Thoracic aorta (tissue), 2 donors: ENCODE measurements at regions not wholly inside any gene's neighbourhood (a gene's known extent, or its start where the extent isn't known, plus 50 kb on each side); places are given as distances from the start of the nearest gene placed in this dataset.

Experiments
- ATAC-seq: fragments of 150-250 bp; one replicate; pipeline ENCODE4 v1.8.0; 2017; ENCODE audit warnings: low read depth; ENCODE audit not compliant: insufficient number of reproducible peaks, low FRiP score
- DNase-seq: peaks from one replicate; pipeline ENCODE4 v3.0.0-alpha.2; 2020; ENCODE audit warnings: low spot score
- H3K27ac ChIP-seq, 2 donors: fragments of 200-600 bp; sonication (generic); 1 replicate in 1 of 2; 2 replicates in 1 of 2; pipeline ENCODE4 v1.5.1; 2016; ENCODE audit warnings: mild to moderate bottlenecking in 2 of 2, moderate library complexity in 2 of 2
- H3K27me3 ChIP-seq: fragments of 200-600 bp; sonication (generic); replicated peaks from 2 replicates; pipeline ENCODE4 v1.6.0; 2016; ENCODE audit warnings: mild to moderate bottlenecking; ENCODE audit not compliant: insufficient read depth
- H3K36me3 ChIP-seq: fragments of 200-600 bp; sonication (generic); one replicate; pipeline ENCODE4 v1.5.1; 2016
- H3K4me1 ChIP-seq, 2 donors: fragments of 200-600 bp; sonication (generic); 1 replicate in 1 of 2; 2 replicates in 1 of 2; pipeline versions ENCODE4 v1.5.1 to v1.6.0; 2016; ENCODE audit warnings: low read depth in 2 of 2, mild to moderate bottlenecking in 1 of 2; ENCODE audit not compliant: control insufficient read depth in 1 of 2
- H3K4me3 ChIP-seq: fragments of 200-600 bp; sonication (generic); 2 replicates; pipeline ENCODE4 v1.5.1; 2016; ENCODE audit warnings: mild to moderate bottlenecking
- H3K9me3 ChIP-seq: fragments of 200-600 bp; sonication (generic); 2 replicates; pipeline ENCODE4 v1.5.1; 2016
- TF ChIP-seq, protein P1 (sequence below): fragments of 200-600 bp; sonication (generic); IDR thresholded peaks from one replicate; pipeline ENCODE4 v1.5.1; 2019; ENCODE audit warnings: antibody characterized with exemption

DNA sequence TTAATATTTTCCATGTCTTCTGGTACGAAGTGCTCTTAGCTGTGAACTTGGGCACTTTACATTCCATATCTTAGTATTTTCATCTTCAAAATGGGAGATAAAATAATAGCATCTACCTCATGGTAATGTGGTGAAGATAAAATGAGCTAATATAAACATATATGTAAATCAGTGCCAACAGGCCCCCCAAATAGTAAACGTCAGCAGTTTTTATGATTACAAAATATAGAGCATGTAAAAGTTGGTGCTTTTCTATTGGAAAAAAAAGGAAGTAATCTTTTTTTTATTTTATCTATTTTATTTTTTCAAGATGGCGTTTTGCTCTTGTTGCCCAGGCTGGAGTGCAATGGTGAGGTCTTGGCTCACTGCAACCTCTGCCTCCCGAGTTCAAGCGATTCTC, 291.1 kb upstream of the PRDM9 start:
- TF ChIP-seq, protein P1, sequence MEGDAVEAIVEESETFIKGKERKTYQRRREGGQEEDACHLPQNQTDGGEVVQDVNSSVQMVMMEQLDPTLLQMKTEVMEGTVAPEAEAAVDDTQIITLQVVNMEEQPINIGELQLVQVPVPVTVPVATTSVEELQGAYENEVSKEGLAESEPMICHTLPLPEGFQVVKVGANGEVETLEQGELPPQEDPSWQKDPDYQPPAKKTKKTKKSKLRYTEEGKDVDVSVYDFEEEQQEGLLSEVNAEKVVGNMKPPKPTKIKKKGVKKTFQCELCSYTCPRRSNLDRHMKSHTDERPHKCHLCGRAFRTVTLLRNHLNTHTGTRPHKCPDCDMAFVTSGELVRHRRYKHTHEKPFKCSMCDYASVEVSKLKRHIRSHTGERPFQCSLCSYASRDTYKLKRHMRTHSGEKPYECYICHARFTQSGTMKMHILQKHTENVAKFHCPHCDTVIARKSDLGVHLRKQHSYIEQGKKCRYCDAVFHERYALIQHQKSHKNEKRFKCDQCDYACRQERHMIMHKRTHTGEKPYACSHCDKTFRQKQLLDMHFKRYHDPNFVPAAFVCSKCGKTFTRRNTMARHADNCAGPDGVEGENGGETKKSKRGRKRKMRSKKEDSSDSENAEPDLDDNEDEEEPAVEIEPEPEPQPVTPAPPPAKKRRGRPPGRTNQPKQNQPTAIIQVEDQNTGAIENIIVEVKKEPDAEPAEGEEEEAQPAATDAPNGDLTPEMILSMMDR = no peak
- ATAC-seq (no peak), DNase-seq (no peak)
- Histone ChIP-seq H3K4me1 (no peaks in the 10 kb centered on the region), H3K27me3 (no peaks in the 10 kb centered on the region), H3K4me3 (no peak overlapping the region), H3K9me3 (no peaks in the 10 kb centered on the region), H3K36me3 (no peaks in the 10 kb centered on the region), H3K27ac (no peak overlapping the region)

DNA sequence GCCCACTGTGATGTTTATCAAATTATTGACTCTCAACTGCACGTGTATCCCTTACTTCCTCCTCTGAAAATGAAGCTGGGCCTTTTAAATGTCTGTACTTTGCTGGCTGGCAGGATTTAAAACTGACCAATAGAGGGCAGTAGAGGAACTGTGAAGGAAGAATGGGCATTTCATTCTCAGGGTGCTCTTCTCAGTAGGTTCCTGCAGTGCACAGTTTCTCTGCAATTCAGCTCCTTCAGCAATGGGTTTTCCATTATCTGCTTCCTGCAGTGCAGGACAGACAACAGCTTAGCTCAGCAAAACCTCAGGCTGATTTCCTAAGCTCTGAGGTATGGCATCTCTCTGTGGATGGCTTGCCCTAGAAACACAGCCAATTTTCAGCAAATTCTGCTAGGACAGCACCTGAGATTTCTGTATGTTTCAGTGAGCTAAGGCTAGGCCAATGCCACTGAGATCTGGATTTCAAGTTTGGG, 298.4 kb upstream of the PRDM9 start:
- no peak for ATAC-seq
- no peak for DNase-seq
- Histone ChIP-seq H3K36me3 (no peaks in the 10 kb centered on the region), H3K9me3 (no peaks in the 10 kb centered on the region), H3K27me3 (no peaks in the 10 kb centered on the region), H3K4me3 (no peak overlapping the region), H3K27ac (no peak overlapping the region), H3K4me1 (no peaks in the 10 kb centered on the region)
- TF ChIP-seq, protein P1 = no peak

DNA sequence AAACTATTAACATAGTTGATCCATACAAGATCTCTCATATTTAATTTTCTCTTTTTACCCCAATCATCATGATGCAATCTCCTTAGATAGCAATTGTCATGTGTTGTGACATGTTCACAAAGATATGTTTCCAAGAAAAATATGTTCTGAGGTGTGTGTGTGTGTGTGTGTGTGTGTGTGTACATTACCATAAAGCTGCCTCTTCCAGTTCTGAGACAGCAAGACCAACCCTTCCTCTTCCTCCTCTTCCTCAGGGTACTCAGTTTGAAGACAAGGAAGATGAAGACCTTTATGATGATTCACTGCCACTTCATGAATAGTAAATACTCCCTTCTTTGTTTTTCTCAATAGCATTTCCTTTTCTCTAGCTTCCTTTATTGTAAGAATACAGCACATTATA, 303.3 kb upstream of the PRDM9 start:
- ATAC-seq = no peak
- H3K9me3 ChIP-seq = no peaks in the 10 kb centered on the region
- H3K27ac ChIP-seq = no peak overlapping the region
- H3K27me3 ChIP-seq = no peaks in the 10 kb centered on the region
- H3K4me1 ChIP-seq = no peaks in the 10 kb centered on the region
- no peaks in the 10 kb centered on the region for H3K36me3 ChIP-seq
- TF ChIP-seq, protein P1 = no peak
- no peak overlapping the region for H3K4me3 ChIP-seq
- no peak for DNase-seq

DNA sequence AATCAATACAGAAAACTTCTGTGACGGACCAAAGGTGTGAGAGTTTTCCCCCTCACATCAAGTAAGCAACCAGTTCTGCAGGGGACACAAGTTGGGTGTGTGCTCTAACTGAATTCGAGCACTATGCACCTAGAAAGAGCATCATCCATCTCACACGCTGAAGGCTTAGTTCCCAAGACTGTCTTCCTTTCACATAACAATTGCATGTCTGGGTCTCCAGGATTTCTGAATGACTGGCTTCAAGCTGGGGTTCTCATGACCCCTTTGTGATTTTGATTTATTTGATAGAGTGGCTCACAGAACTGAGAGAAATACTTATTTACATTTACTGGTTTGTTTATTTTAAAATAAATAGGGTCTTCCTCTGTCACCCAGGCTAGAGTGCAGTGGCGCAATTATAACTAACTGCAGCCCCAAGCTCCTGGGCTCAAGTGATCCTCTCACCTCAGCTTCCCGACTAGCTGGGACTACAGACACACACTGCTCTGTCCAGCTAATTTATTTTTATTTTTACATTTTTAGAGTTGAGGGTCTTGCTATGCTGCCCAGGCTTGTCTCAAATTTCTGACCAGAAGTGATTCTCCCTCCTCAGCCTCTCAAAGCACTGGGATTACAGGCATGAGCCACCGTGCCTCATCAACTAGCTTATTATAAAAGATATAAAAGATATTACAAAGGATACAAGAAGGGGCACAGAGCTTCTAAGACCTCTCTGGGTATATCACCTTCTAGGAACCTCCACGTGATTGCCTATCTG, 316.7 kb upstream of the CDH12 start:
- Histone ChIP-seq H3K27ac (no peak overlapping the region), H3K4me1 (no peaks in the 10 kb centered on the region), H3K36me3 (no peaks in the 10 kb centered on the region), H3K27me3 (no peaks in the 10 kb centered on the region), H3K9me3 (no peaks in the 10 kb centered on the region), H3K4me3 (no peak overlapping the region)
- ATAC-seq (no peak), DNase-seq (no peak)
- TF ChIP-seq, protein P1 = no peak

DNA sequence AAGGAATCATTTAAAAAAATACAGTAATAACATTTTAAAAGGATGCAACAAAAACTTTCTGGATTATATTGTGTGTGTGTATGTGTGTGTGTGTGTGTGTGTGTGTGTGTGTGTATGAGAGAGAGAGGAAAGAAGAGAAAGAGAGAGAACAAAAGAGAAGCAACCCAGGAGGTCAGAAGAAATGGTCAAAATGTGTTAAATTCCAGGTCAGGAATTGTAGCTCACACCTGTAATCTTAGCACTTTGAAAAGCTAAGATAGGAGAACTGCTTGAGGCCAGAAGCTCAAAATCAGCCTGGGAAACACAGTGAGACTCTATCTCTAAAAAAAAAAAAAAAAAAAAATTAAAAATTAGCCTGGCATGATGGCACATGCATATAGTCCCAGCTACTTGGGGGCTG, 311.8 kb upstream of the CDH12 start:
- no peaks in the 10 kb centered on the region for H3K4me1 ChIP-seq
- ATAC-seq (no peak), DNase-seq (no peak)
- no peaks in the 10 kb centered on the region for H3K27me3 ChIP-seq
- H3K36me3 ChIP-seq = no peaks in the 10 kb centered on the region
- H3K9me3 ChIP-seq = no peaks in the 10 kb centered on the region
- H3K4me3 ChIP-seq = no peak overlapping the region
- H3K27ac ChIP-seq = no peak overlapping the region
- TF ChIP-seq, protein P1 = no peak
